HEK293 (cell line): ENCODE measurements at regions not wholly inside any gene's neighbourhood (a gene's known extent, or its start where the extent isn't known, plus 50 kb on each side); places are given as distances from the start of the nearest gene placed in this dataset.

Experiments used
- ATF2 ChIP-seq: fragments of 450-650 bp; formaldehyde crosslinking; IDR thresholded peaks from 2 replicates; pipeline ENCODE4 v1.5.1; 2016; ENCODE audit warnings: missing biosample characterization, missing genetic modification characterization, low read depth
- BCL11B ChIP-seq: fragments of 450-650 bp; formaldehyde crosslinking; IDR thresholded peaks from 2 replicates; pipeline ENCODE4 v1.5.1; 2016; ENCODE audit warnings: low read depth, missing biosample characterization, missing genetic modification characterization
- IKZF3 ChIP-seq: fragments of 450-650 bp; IDR thresholded peaks from 2 replicates; pipeline ENCODE4 v1.5.0; 2018; ENCODE audit warnings: missing biosample characterization, mild to moderate bottlenecking, missing genetic modification characterization, moderate library complexity
- PBX3 ChIP-seq: sonication (generic); formaldehyde crosslinking; IDR thresholded peaks from 2 replicates; pipeline ENCODE4 v1.8.1; 2022; ENCODE audit warnings: mild to moderate bottlenecking, moderate library complexity, missing genetic modification reagents
- PRDM6 ChIP-seq: fragments of 450-650 bp; formaldehyde crosslinking; IDR thresholded peaks from 2 replicates; pipeline ENCODE4 v1.5.1; 2017; ENCODE audit warnings: missing biosample characterization, missing genetic modification characterization
- SP2 ChIP-seq: fragments of 450-650 bp; formaldehyde crosslinking; IDR thresholded peaks from 2 replicates; pipeline ENCODE4 v1.5.1; 2016; ENCODE audit warnings: missing biosample characterization, missing genetic modification characterization
- ZBTB11 ChIP-seq: fragments of 450-650 bp; formaldehyde crosslinking; conservative IDR thresholded peaks from 2 replicates; pipeline ENCODE4 v1.5.1; 2016; ENCODE audit warnings: low read depth, missing biosample characterization, missing genetic modification characterization
- ZBTB26 ChIP-seq: fragments of 450-650 bp; formaldehyde crosslinking; optimal IDR thresholded peaks from 2 replicates; pipeline ENCODE3; 2016; ENCODE audit warnings: missing biosample characterization, mild to moderate bottlenecking, missing genetic modification characterization
- ZFP41 ChIP-seq: fragments of 450-650 bp; formaldehyde crosslinking; IDR thresholded peaks from 2 replicates; pipeline ENCODE4 v1.5.1; 2016; ENCODE audit warnings: missing biosample characterization, missing genetic modification characterization, borderline replicate concordance
- ZNF138 ChIP-seq: fragments of 450-650 bp; formaldehyde crosslinking; IDR thresholded peaks from 2 replicates; pipeline ENCODE4 v1.5.1; 2016; ENCODE audit warnings: missing biosample characterization, missing genetic modification characterization, borderline replicate concordance
- ZNF146 ChIP-seq: fragments of 450-650 bp; formaldehyde crosslinking; IDR thresholded peaks from 2 replicates; pipeline ENCODE4 v1.5.1; 2016; ENCODE audit warnings: missing biosample characterization, missing genetic modification characterization
- ZNF155 ChIP-seq: fragments of 450-650 bp; formaldehyde crosslinking; IDR thresholded peaks from 2 replicates; pipeline ENCODE4 v1.5.1; 2016; ENCODE audit warnings: missing biosample characterization, missing genetic modification characterization
- ZNF175 ChIP-seq: fragments of 450-650 bp; formaldehyde crosslinking; IDR thresholded peaks from 2 replicates; pipeline ENCODE4 v1.5.1; 2016; ENCODE audit warnings: missing biosample characterization, missing genetic modification characterization
- ZNF214 ChIP-seq: fragments of 450-650 bp; formaldehyde crosslinking; IDR thresholded peaks from 2 replicates; pipeline ENCODE4 v1.5.1; 2017; ENCODE audit warnings: missing biosample characterization, mild to moderate bottlenecking, missing genetic modification characterization, borderline replicate concordance
- ZNF518A ChIP-seq: fragments of 450-650 bp; formaldehyde crosslinking; conservative IDR thresholded peaks from 2 replicates; pipeline ENCODE4 v1.5.1; 2016; ENCODE audit warnings: low read depth, missing biosample characterization, missing genetic modification characterization
- ZNF571 ChIP-seq: fragments of 450-650 bp; formaldehyde crosslinking; IDR thresholded peaks from 2 replicates; pipeline ENCODE4 v1.5.0; 2017; ENCODE audit warnings: missing biosample characterization, missing genetic modification characterization
- ZNF580 ChIP-seq: fragments of 450-650 bp; formaldehyde crosslinking; IDR thresholded peaks from 2 replicates; pipeline ENCODE4 v1.5.1; 2016; ENCODE audit warnings: missing biosample characterization, missing genetic modification characterization
- ZNF626 ChIP-seq: fragments of 450-650 bp; sonication (Bioruptor Pico); formaldehyde crosslinking; IDR thresholded peaks from 2 replicates; pipeline ENCODE4 v1.5.1; 2018; ENCODE audit warnings: missing biosample characterization, missing genetic modification characterization, inconsistent platforms
- ZNF677 ChIP-seq: fragments of 450-650 bp; IDR thresholded peaks from 2 replicates; pipeline ENCODE4 v1.5.0; 2018; ENCODE audit warnings: missing biosample characterization, mild to moderate bottlenecking, missing genetic modification characterization, moderate library complexity
- ZNF704 ChIP-seq: fragments of 450-650 bp; formaldehyde crosslinking; IDR thresholded peaks from 2 replicates; pipeline ENCODE4 v1.5.1; 2016; ENCODE audit warnings: missing biosample characterization, missing genetic modification characterization
- ZNF76 ChIP-seq: fragments of 450-650 bp; formaldehyde crosslinking; IDR thresholded peaks from 2 replicates; pipeline ENCODE4; 2016; ENCODE audit warnings: low read depth, missing biosample characterization, missing genetic modification characterization, borderline replicate concordance
- ZNF843 ChIP-seq: fragments of 450-650 bp; formaldehyde crosslinking; IDR thresholded peaks from 2 replicates; pipeline ENCODE4 v1.5.1; 2016; ENCODE audit warnings: missing biosample characterization, missing genetic modification characterization
- ZSCAN30 ChIP-seq: fragments of 450-650 bp; IDR thresholded peaks from 2 replicates; pipeline ENCODE4 v1.5.1; 2018; ENCODE audit warnings: missing biosample characterization, mild to moderate bottlenecking, missing genetic modification characterization, moderate library complexity
- ZXDB ChIP-seq: fragments of 450-650 bp; formaldehyde crosslinking; IDR thresholded peaks from 2 replicates; pipeline ENCODE4 v1.5.1; 2016; ENCODE audit warnings: missing biosample characterization, missing genetic modification characterization

GRCh38 chr18:39770399-39770798, 2184.6 kb upstream of the PIK3C3 start (continued):
- no peak for TF ChIP-seq ZBTB26 (tag by site-specific recombination)
- no peak for TF ChIP-seq IKZF3 (tag by site-specific recombination)
- no peak for TF ChIP-seq ZBTB11 (tag by site-specific recombination)
- TF ChIP-seq ZNF214 (tag by site-specific recombination), result no peak
- no peak for TF ChIP-seq ZNF76 (tag by site-specific recombination)
- no peak for TF ChIP-seq ZNF704 (tag by site-specific recombination)
- TF ChIP-seq PBX3 (CRISPR knock-in tag), result no peak
- TF ChIP-seq ZNF580 (tag by site-specific recombination), result no peak
- no peak for TF ChIP-seq ZNF146 (tag by site-specific recombination)
- TF ChIP-seq ZNF677 (tag by site-specific recombination), result no peak
- TF ChIP-seq BCL11B (tag by site-specific recombination), result 0 out of 2 replicates have a peak, but pooled peaks have one; percentile 52
- no peak for TF ChIP-seq ZNF626 (tag by site-specific recombination)
- TF ChIP-seq ZFP41, result no peak
- no peak for TF ChIP-seq ZNF518A
- TF ChIP-seq ZNF155 (tag by site-specific recombination), result no peak
- TF ChIP-seq ZNF843, result peak; percentile 55; the same call in 1 of the 2 replicates
- TF ChIP-seq ZSCAN30 (tag by site-specific recombination), result 0 out of 2 replicates have a peak, but pooled peaks have one; percentile 42
- no peak for TF ChIP-seq ZNF571 (tag by site-specific recombination)
- no peak for TF ChIP-seq SP2 (tag by site-specific recombination)
- peak; percentile 90 for TF ChIP-seq PRDM6 (tag by site-specific recombination)
- no peak for TF ChIP-seq ZNF175 (tag by site-specific recombination)
- TF ChIP-seq ATF2 (tag by site-specific recombination), result no peak
- no peak for TF ChIP-seq ZXDB
- TF ChIP-seq ZNF138 (tag by site-specific recombination), result no peak
